Glutamatergic neuron (in vitro differentiated cells): ENCODE measurements at regions not wholly inside any gene's neighbourhood (a gene's known extent, or its start where the extent isn't known, plus 50 kb on each side); places are given as distances from the start of the nearest gene placed in this dataset.

Source experiments
- DNase-seq: peaks from one replicate; pipeline ENCODE4 v3.0.0; 2022
- H3K27ac Mint-ChIP-seq: one replicate; pipeline ENCODE4 v1.8.0; 2020; ENCODE audit warnings: mild to moderate bottlenecking, mixed read lengths, inconsistent platforms; ENCODE audit not compliant: unreplicated experiment
- H3K27me3 Mint-ChIP-seq: one replicate; pipeline ENCODE4 v1.8.0; 2020; ENCODE audit warnings: mild to moderate bottlenecking, moderate library complexity, mixed read lengths, inconsistent platforms; ENCODE audit not compliant: unreplicated experiment
- H3K36me3 Mint-ChIP-seq: one replicate; pipeline ENCODE4 v1.8.0; 2020; ENCODE audit warnings: mild to moderate bottlenecking, mixed read lengths, inconsistent platforms; ENCODE audit not compliant: unreplicated experiment
- H3K4me1 Mint-ChIP-seq: one replicate; pipeline ENCODE4 v1.8.0; 2020; ENCODE audit warnings: mild to moderate bottlenecking, low read depth, mixed read lengths, inconsistent platforms; ENCODE audit not compliant: unreplicated experiment
- H3K4me3 Mint-ChIP-seq: one replicate; pipeline ENCODE4 v1.8.0; 2020; ENCODE audit warnings: mild to moderate bottlenecking, mixed read lengths, inconsistent platforms; ENCODE audit not compliant: unreplicated experiment
- H3K9me3 Mint-ChIP-seq: one replicate; pipeline ENCODE4 v1.8.0; 2020; ENCODE audit warnings: mild to moderate bottlenecking, moderate library complexity, mixed read lengths, inconsistent platforms; ENCODE audit not compliant: unreplicated experiment
- TF ChIP-seq, protein P1 (sequence below): fragments of 200-600 bp; sonication (generic); IDR thresholded peaks from one replicate; pipeline ENCODE4 v1.5.0; 2021; ENCODE audit not compliant: partially characterized antibody, unreplicated experiment

DNA sequence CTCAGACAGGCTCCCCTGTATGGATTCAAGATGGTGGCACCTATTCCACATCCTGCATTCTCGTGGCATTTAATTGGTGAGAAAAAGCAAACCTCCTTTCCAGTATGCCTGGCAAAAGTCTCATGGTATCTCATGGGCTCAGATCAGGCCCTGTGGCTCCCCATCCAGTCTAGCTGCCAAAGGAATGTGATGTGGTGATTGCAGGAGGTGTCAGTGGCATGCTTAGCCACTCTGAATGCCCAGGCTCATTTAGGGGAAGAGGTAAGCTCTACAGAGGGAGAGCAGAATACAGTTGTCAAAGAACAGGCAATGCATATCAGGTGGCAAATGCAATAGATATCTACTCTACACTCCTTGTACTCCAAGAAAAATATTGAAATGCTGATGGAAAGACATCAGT lies 146.7 kb downstream of the SPATA19 start:
- Mint-ChIP-seq H3K4me1 (peaks cover 3% of the 10 kb centered on the region), H3K27ac (no peak overlapping the region), H3K4me3 (no peak overlapping the region), H3K36me3 (no peaks in the 10 kb centered on the region), H3K9me3 (no peaks in the 10 kb centered on the region), H3K27me3 (peaks cover 3% of the 10 kb centered on the region)
- TF ChIP-seq, protein P1, sequence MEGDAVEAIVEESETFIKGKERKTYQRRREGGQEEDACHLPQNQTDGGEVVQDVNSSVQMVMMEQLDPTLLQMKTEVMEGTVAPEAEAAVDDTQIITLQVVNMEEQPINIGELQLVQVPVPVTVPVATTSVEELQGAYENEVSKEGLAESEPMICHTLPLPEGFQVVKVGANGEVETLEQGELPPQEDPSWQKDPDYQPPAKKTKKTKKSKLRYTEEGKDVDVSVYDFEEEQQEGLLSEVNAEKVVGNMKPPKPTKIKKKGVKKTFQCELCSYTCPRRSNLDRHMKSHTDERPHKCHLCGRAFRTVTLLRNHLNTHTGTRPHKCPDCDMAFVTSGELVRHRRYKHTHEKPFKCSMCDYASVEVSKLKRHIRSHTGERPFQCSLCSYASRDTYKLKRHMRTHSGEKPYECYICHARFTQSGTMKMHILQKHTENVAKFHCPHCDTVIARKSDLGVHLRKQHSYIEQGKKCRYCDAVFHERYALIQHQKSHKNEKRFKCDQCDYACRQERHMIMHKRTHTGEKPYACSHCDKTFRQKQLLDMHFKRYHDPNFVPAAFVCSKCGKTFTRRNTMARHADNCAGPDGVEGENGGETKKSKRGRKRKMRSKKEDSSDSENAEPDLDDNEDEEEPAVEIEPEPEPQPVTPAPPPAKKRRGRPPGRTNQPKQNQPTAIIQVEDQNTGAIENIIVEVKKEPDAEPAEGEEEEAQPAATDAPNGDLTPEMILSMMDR = no peak
- no peak for DNase-seq

DNA sequence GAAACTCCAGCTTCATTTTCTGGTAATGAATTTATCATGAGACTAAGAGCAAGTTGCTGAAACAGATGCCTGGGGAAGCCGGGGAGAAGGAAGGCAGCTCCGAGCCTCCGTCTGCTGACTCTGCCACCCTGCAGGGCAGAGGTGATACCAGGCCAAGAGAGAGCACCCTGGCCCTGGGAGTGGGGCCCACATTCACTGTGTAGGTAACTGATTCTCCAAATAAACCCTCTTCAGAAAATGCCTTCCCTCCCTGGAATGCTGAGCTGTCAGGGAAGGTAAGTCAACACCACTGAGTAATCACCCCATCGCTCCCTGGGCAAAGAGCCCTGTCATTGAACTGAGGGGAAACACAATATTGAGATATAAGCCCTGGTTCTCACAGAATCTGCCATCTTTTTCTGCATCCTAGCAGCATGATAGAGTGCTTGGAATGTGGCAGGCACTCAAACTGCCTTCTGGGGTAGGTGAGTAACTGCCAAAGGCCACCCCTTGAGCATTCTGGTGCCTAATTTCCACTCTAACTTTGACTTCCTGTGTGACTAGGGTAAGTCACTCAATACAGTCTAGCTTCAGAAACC lies 147.6 kb downstream of the SPATA19 start:
- TF ChIP-seq, protein P1 = no peak
- Mint-ChIP-seq H3K4me3 (no peak overlapping the region), H3K4me1 (peaks cover 3% of the 10 kb centered on the region), H3K36me3 (no peaks in the 10 kb centered on the region), H3K27me3 (peaks cover 3% of the 10 kb centered on the region), H3K27ac (no peak overlapping the region), H3K9me3 (no peaks in the 10 kb centered on the region)
- no peak for DNase-seq

DNA sequence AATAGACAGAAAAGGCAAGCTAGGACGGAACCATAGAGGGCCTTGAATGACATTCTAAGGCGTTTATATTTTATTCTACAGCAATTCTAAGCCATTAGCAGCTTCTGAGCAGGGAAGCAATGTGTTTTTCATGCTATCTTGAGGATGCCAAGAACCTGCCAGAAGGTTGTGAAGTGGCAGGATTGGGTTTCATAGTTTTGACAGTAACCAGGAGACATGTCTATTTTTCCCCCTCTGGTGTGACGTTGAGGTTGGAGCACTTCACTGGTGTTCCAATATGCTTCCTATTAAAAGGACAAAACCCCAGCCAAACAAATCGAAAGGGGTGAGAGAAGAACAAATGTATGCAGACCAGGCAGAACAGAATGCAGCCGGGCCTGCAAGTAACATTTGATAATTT lies 148.2 kb downstream of the SPATA19 start:
- Mint-ChIP-seq H3K27ac (no peak overlapping the region), H3K36me3 (no peaks in the 10 kb centered on the region), H3K9me3 (no peaks in the 10 kb centered on the region), H3K27me3 (peaks cover 3% of the 10 kb centered on the region), H3K4me1 (peaks cover 3% of the 10 kb centered on the region), H3K4me3 (no peak overlapping the region)
- TF ChIP-seq, protein P1 = no peak
- DNase-seq = no peak

DNA sequence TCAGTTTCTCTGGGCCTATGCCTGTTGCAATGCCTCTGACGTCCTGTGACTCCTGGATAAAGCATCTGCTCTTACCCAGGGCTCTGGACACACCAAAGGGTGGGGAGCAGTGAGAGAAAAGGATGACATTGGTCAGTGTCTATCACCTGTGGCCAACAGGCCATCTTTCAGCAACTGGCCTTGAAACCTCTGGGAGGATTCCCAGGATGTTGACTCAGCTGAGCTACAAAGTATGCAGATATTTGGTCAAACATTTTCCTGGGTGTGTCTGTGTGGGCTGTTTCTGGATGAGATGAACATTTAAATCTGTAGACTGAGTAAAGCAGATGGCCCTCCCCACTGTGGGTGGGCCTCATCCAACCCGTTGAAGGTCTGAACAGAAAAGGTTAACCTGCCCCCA lies 149.9 kb downstream of the SPATA19 start:
- DNase-seq = no peak
- Mint-ChIP-seq H3K27me3 (peaks cover 3% of the 10 kb centered on the region), H3K4me1 (no peaks in the 10 kb centered on the region), H3K36me3 (no peaks in the 10 kb centered on the region), H3K9me3 (no peaks in the 10 kb centered on the region), H3K27ac (no peak overlapping the region), H3K4me3 (no peak overlapping the region)
- TF ChIP-seq, protein P1 = no peak

DNA sequence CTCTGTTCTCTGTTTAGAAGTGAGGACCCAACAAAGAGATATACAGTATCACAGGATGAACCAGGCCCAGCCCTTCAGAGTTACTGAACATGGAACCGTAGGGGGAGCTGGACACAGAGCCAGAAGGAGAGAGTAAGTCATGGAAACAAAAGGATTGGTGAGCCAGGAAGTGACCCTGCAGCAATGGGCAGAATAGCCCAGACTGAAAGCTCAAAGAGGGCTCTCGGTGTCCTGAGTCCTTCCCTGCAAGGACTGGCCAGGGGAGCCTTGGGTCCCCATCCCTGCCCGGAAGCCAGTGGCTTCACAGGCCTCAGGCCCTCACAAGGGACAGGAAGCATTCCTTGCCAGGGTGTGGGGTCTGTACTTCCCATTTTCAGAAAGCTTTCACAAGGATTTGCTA lies 150.6 kb downstream of the SPATA19 start:
- Mint-ChIP-seq H3K4me1 (no peaks in the 10 kb centered on the region), H3K27ac (no peak overlapping the region), H3K4me3 (no peak overlapping the region), H3K9me3 (no peaks in the 10 kb centered on the region), H3K27me3 (peaks cover 3% of the 10 kb centered on the region), H3K36me3 (no peaks in the 10 kb centered on the region)
- TF ChIP-seq, protein P1 = no peak
- no peak for DNase-seq
